Activated effector memory CD4-positive, alpha-beta T cell treated with Interleukin-2 at 50 U/mL for 16 hours (primary cell): ENCODE measurements at regions not wholly inside any gene's neighbourhood (a gene's known extent, or its start where the extent isn't known, plus 50 kb on each side); places are given as distances from the start of the nearest gene placed in this dataset.

Source experiments
- DNase-seq: peaks from one replicate; pipeline ENCODE4 v3.0.0-alpha.2; 2020

DNA sequence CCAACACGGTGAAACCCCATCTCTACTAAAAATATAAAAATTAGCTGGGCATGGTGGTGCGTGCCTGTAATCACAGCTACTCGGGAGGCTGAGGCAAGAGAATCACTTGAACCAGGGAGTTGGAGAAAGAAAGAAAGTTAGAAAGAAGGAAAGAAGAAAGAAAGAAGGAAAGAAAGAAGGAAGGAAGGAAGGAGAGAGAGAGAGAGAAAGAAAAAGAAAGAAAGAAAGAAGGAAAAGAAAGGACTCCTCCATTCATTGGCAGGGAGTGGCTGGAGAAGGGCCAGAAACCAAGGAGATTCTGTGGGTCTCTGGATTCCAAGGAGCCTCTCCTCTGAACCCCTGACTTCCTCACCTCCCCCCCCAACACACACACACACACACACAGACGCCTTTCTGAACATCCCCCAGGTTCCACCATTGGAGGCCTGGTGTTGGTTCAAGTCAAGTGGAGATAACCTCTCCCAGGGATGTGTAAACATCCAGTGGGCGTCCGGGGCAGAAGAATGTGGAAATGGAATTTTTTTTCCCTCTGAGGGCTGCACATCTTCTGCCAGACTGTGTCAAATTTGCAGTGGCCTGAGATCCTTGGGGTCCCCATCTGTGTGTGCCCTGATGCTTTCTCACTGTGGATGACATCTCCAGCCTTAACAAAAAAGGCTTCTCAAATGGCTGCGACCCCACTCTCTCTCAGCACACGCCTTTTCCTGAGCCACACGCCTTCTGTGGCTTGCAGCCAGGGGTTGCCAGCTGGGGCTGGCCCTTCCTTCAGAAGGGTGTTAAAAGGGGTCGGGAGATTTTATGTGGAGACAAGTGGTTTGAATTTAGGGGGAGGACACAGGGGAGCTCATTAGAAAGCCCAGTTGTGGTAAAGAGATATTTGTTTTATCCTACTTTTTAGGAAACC, 109.3 kb upstream of the HAND1 start:
- DNase-seq, result no peak

DNA sequence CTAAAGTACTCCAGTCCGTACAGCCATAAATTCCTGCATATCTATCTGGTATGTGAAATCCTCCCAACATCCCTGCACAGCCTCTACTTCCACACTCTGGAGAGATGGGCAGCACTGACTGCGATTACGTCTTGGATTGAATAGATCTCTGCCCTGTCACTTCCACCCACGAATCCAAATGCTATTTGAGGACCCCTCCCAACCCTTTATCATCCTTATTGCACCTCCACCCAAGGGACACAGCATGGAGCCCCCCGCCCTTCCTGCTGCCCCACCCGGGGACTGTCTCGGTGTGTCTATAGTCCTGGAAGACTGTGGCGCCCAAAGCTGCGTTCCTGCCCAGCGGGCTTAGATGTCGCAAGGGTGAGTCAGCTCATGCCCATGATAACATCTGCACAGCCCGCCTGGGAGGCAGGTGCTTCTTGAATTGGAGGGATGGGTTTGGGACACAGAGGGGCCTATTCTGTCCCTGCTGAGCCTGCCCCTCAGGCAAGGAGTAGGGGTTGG, 105.7 kb upstream of the HAND1 start:
- no peak for DNase-seq

DNA sequence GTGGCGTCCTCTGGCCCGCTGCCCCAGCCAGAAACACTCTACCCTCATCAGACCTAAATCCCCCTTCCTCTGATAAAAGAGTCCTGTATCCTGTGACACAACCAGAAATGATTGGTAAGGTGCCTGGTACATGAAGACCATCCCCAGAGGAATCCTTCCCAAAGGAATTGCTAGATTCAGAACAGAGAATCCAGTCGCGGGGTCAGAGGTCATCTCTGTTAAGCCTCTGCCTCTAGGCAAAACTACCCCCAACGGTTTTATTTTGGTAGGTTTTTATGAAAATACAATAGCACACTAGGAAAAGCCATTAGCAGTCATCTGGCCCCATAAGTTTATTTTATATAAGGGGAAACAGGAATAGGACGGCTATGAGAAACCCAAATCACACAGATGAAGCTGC, 102.4 kb upstream of the HAND1 start:
- no peak for DNase-seq

DNA sequence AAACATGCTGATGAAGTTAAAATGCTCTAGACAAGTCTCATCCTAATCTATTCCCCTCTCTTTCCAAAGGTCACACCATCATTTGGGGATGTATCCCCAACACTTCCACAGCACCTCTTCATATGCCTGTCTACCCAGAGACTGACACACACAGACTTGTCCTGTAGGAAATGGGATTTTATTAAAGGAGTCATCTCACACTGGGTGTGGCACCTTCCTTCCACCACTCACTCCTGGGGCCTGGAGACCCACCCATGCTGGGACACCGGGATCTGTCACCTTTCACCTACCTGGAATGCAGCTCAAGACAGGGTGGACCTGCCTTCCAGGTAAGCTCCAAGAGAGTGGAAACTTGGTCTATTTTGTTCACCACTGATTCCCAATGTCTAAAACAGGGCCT, 99.4 kb upstream of the HAND1 start:
- DNase-seq, result no peak

DNA sequence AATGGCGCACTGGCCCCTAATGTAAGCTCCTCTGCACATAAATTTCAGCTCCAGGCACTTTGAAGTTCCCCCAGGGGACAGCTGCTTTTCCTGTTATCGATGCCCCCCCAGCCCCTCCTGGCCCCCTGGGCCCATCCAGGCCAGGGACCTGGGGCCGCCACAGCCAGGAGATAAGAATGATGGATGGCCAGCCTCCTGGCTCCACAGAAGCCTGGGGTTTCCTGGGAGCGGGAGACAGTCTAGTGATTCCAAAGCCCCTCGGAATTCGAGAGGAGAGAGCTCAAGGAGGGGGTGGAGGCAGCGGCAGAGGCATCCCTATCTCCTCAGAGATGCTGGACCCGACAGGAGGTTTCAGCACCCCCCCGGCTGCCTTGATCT, 98.4 kb upstream of the HAND1 start:
- no peak for DNase-seq

DNA sequence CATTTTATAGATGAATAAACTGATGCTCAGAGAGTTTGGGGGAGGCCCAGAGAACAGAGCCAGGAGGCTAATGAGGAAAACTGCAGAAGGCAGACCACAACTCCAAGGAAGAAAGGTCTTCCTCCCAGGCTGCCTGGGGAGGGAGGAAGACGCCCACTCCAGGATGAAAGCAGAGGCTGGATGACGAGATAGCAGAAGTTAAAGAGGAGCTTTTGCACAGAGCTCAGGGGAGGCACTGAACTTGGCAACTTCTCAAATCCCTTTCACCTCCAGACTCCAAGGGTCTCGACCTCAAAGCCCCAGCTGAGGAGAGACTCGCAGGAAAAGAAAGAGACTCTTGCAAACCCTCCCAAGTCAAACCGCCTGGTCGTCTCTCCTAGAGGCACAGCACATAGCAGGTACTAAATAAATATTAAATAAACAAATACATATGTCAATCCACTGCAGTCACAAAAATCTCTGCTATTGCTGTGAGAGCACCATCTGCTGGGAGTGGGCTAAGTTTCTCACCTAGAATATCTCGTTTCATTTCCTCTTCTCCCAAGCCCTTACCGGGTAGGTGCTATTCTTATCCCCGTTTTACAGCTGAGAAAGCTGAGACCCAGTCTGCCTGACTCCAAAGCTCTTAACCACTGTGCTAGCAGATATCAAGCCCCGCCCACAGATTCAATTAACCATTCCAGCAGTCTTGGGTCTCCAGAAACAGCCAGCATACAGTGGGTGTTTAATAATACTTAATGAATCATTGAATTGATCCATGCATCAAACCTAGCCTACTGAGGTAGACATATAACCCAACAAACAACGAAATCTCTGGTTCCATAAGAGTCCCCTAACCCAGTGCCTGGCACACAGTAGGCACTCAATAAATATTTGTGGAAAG, 97.8 kb upstream of the HAND1 start:
- no peak for DNase-seq

DNA sequence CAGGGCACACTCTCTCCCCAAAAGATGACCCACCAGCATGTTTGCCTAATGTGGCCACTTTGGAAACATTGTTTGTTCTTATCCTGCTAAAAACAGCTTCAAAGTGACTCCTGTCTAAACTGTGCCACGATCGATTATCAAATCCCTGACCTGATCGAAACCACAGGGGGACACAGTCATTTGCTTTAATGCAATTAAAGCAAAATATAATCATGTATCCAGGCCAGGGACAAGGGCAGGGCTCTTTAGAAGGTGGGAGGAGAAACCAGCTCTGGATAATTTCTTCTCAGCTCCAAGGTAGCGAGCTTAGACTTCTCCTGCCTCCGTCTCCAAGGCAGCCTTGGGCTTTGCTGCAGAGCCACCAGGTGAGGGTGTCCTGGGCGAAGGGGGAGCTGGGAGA, 95.0 kb upstream of the HAND1 start:
- no peak for DNase-seq

DNA sequence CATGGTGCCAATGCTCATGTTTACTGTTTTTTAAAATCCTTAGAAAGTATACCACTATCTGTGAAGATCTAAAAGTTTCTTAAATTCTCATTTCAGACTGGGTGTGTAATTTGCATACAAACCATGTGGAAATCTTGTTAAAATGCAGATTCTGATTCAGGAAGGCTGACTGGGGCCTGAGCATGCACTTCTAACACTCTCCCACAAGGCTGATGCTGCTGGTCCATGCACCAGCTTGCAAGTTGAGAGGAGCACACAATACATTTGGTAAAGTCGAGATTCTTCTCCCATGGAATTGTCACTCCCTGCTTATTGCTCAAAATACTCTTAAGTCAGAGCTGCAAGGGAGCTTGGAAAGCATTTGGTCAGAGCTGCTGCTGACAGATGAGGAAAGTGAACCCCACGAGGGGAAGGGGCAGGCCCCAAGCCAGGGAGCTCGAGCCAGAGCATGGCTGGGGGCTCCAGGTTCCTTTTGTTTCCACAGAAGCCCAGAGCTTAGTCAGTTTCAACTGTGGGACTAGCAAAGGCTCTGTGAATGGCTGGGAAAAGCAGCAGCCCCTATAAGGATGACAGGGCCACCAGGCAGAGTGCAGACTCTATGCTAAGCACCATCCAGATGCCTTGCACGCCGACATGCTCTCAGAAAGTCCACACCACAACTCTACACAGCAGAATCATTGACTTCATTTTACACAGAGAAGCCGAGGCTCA, 93.5 kb upstream of the HAND1 start:
- DNase-seq, result no peak

DNA sequence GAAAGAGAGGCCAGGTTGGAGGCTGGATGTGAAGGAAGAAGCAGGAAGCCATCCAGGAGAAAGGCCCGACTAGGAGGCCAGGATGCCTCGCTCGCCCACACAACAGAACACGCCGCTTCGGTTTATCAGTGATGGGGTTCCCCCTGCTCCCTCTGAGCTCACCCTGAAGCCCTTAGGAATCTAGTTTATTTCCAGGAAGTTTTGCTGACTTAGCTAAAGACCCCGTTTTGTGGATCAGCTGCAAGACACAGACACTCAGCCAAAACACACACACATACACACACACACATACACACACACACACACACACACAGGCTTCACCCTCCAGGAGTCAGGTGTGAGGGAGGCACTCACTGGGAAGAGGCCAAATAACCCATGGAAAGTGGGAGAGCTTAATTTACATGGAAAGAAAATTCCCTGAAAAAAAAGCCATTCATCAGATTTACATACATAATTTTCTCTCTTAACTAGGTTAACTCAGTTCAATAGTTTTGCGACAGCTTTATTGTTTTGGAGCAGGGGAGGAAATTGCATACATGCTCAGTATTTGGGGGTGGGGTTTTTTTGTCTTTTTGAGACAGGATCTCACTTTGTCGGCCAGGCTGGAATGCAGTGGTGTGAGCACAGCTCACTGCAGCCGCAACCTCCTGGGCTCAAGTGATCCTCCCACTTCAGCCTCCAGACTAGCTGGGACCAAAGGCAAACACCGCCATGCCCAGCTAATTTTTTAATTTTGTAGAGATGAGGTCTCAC, 92.7 kb upstream of the HAND1 start:
- no peak for DNase-seq

DNA sequence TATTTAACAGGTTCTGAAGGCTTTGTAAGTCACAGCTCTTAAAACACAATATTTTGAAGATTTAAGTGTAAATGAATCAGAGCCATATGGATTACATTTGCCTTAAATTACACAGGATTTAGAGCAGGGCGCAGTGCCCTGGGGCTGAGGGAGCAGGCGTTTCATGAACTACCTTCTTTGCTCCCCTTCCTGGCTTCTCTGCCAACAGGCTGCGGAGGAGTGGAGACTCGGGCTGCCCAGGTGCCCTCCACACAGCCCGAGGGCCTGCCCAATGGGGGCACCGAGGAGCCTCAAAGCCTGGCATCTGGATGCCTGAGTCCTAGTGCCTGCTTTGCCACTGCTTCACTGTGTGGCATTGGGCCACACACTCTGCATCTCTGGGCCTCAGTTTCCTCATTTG, 90.6 kb upstream of the HAND1 start:
- DNase-seq, result no peak

DNA sequence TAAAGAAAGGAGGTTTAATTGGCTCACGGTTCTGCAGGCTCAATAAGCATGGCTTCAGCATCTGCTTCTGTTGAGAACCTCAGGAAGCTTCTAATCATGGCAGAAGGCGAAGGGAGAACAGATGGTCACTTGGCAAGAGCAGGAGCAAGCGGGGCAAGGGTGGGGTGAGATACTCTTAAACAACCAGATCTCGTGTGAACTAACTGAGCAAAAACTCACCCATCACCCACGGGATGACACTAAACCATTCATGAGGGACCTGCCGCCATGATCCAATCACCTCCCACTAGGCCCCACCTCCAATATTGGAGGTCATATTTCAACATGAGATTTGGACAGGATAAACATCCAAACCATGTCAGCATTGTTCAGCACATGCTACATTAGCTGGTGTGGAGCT, 89.1 kb upstream of the HAND1 start:
- DNase-seq, result no peak

DNA sequence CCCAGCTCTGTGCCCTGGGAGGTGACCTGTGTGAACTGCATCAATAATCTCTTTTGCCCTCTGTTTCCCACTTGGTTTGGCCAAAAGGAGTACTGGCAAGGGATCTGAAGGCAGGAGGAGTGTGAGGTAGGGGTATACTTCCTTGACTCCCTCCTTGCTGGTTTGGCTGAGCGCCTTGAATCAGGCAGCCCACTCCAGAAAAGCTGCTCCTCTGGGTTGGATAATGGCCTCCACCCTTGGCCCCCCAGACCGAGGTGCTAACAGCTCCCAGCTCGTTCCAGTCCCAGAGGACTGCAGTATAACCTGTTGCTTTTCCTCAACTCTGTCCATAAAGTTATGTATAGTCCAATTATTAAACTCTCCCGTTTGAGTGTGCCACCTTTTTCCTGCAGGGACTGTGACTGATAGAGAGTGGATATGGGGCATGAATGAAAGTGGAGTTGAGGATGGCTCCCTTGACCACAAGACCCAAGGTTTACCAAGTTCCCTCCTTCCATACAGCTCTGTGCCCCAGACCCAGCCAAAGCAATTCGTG, 88.2 kb upstream of the HAND1 start:
- DNase-seq, result no peak

DNA sequence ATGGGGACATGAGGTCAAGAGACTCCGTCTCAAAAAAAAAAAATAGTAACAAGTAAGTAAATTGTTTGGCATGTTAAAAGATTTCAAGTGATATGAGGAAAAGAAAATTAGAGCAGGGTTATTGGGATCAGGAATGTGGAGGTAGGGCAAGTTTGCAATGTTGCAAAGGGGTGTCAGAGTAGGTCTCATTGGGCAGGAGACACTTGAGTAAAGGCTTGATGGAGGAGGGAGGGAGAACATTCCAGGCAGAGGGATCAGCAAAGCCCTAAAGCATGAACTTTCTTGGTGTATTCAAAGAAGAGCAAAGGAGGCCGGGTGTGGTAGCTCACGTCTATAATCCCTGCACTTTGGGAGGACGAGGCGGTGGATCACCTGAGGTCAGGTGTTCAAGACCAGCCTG, 87.1 kb upstream of the HAND1 start:
- no peak for DNase-seq

DNA sequence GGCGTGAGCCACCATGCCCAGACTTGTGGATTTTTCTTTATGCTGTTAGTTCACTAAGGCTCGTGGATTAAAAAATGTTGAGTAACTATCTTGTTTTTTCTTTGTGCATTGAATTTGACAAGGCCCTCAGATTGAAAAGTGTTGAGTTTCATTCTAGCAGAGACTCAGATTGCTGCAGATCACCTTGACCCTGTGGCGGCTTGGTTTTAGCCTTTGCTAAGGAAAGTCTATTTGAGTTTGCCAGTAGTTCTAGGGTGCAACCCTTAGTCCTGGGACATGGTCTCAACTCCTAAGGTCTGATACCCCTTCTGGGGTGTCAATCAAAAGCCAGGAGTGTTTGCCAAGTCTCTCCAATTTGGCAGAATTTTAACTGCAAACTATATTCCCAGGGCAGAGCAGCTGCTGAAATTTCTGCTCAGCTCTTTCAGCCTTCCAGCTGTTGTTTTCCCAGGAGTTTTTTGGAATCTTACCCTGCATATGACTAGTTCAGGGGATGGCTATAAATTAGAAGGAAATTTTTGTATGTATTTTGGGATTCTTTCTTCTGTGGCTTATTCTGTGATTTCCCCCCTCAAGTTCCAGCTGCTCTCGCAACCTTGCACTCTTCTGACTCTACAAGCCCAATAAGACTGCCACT, 84.3 kb upstream of the HAND1 start:
- no peak for DNase-seq

DNA sequence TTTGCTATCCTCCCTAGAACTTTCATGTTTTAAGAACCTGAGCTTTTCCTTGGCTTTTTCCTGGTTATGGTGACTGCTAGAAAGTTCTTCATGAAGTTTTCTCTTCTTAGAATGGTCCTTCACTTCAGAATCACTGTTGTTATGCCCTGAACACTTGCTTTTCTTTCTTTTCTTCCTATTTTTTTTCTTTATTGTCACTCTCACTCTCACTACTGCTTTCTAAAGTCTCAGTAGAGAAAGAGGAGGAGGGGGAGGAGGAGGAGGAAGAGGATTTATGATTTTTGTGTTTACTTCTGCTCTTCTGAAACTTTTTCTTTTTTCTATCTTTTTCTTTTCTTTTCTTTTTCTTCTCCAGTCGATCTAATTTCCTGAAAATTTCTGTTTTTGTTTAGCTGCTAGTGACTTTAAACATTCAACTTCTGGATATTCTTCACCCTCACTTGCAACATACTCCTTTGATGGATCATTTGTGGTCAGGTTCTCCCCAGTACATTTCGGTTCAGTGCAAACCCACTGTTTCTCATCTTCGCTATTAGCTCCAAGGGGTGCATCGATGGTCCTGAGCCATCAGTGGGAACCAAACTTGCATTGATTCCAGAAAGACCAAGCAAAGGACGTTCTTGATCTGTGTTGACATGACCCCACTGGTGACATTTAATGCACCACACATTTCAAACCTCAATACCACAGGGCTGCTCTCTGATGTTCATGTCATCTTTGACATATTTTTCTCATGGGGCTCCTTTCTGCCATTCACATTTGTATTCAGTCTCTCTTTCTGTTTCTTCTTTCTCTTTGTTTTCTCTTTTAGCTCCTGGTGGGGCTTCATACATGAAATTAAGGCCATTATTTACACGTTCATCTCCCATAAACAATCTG, 81.6 kb upstream of the HAND1 start:
- no peak for DNase-seq

DNA sequence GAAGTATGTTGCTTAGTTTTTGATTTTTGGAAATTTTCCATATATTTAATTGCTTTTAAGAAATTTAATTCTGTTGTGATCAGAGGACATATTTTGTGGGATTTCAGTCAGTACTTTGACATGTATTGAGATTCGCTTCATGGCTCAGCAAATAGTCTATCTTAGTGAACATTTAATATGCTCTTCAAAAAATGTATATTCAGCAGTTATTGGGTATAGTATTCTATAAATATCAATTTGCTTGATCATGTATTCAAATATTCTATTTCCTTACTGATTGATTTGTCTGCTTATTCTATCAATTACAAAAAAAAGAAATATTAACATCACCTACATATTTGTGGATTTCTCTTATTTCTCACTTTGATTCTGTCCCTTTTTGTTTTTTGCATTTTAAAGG, 79.5 kb upstream of the HAND1 start:
- DNase-seq, result no peak

DNA sequence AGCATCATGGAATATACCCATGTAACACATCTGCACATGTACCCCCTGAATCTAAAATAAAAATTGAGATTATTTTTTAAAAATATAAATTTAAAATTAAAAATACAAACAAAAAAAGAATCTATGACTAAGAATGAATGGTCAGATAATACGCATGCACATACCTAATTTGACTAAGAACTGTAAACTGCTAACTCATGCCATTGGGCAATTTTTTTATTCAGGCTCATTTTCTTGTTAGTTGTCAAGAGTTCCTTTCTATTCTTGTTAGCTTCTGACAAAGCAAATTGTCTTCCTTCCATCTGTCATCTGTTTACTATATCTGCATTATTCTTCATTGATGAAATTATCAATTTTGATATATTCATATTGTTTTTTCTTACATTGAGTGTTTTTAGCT, 69.5 kb upstream of the HAND1 start:
- DNase-seq, result no peak

DNA sequence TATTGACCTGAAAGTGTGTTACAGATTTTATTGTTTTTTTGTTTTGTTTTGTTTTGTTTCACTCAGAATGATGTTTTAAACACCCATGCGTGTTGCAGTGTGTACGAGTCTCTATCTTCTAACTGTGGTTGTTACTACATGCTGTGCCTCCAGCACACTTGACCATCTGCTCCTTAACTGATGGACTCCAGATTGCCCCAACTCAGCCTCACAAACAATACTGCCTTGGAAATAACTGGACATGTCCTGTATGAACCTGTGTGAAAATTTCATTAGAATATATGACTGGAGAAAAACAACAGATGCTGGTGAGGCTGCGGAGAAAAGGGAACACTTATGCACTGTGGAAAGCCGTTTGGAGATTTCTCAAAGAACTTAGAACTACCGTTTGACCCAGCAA, 68.7 kb upstream of the HAND1 start:
- DNase-seq, result no peak

DNA sequence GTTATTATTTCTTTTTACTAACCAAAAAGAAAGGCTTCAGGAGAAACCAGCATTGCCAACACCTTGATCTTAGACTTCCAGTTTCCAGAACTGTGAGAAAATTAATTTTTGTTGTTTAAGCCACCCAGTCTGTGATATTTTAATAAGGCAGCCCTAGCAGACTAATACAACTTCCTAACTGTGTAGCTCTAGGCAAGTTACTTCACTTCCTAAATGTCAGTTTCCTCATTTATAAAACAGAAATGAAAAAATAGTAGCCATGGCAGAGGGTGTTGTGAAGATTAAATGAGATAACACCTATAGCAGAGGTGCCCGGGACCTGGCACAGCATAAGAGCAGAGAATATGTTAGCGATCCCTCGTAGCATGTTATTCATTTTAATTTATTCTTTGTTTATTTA, 66.6 kb upstream of the HAND1 start:
- DNase-seq, result no peak

DNA sequence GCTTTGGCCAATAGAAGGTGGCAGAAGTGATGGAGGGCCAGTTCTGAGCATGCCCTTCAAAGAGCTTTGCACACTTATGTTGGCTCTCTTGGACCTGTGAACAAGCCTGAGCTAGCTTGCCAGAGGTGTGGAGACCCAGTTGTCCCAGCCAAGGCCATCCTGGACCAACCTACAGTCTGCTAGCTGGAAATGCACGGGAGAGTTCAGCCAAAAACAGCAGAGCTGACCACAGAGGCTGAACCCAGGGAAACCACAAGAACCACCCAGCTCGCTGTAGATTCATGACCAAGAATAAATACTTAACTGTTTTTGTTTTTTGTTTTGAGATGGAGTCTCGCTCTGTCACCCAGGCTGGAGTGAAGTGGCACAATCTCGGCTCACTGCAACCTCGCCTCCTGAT, 65.4 kb upstream of the HAND1 start:
- DNase-seq, result no peak

DNA sequence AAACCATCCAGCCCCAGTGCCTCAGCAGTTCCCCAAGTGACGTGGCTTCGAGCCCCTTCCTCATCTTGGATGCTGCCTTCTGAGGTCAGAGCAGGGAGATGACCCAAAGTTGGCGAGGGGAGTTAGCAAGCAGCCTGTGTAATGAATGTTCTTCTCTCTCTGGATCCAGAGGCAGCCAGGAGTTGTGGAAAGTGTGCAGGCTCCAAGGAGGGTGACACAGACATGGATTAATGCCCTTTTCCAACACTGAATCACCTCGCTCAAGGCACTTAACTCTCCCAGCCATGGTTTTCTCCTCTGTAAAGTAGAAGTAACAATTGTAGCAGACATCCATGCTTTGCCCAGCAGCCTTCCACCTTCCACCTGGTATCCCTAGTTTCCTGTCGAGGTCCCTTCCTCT, 64.6 kb upstream of the HAND1 start:
- no peak for DNase-seq
